ENCODE measurements at regions not wholly inside any gene's neighbourhood (a gene's known extent, or its start where the extent isn't known, plus 50 kb on each side); places are given as distances from the start of the nearest gene placed in this dataset.
A peak's percentile ranks its signal among the peaks of the same experiment; 100 is the strongest.

GRCh38 chr2:144240656-144241339, 279.1 kb downstream of the ZEB2 start:
- no peaks in the 10 kb centered on the region for H3K9me3 Mint-ChIP-seq (ENCODE audit: low read depth, unreplicated experiment)
- no peak overlapping the region for H3K4me3 Mint-ChIP-seq (ENCODE audit: low read depth, unreplicated experiment)
- TF ChIP-seq CTCF (IDR thresholded peaks at IDR 0.05; ENCODE audit: unreplicated experiment): no peak
- CTCF ChIA-PET: interaction anchor here (0.7 kb wide), 1 partner anchor 245 kb away, joined by 3 read pairs; no protein-coding TSS in a partner anchor
- intact Hi-C loops (cut with micrococcal nuclease; ENCODE audit: unreplicated experiment): no loop called here
- no peaks in the 10 kb centered on the region for H3K27me3 Mint-ChIP-seq (ENCODE audit: unreplicated experiment)
- peaks cover 15% of the 10 kb centered on the region for H3K4me1 Mint-ChIP-seq (ENCODE audit: low read depth, unreplicated experiment)
- BruUV-seq (replicated peaks): no TSS peak
- H3K27ac Mint-ChIP-seq (ENCODE audit: unreplicated experiment): peak overlapping the region; percentile 71
- no peaks in the 10 kb centered on the region for H3K36me3 Mint-ChIP-seq (ENCODE audit: insufficient read depth, unreplicated experiment)
- no peak for DNase-seq

GRCh38 chr2:144239726-144240125, 280.2 kb downstream of the ZEB2 start:
- CTCF ChIA-PET: interaction anchor here (0.6 kb wide), 1 partner anchor 90 kb away, joined by 4 read pairs; no protein-coding TSS in a partner anchor
- intact Hi-C loops (cut with micrococcal nuclease; ENCODE audit: unreplicated experiment): no loop called here
- Mint-ChIP-seq H3K4me3 (ENCODE audit: low read depth, unreplicated experiment) (no peak overlapping the region), H3K27me3 (ENCODE audit: unreplicated experiment) (no peaks in the 10 kb centered on the region), H3K4me1 (ENCODE audit: low read depth, unreplicated experiment) (peaks cover 15% of the 10 kb centered on the region), H3K9me3 (ENCODE audit: low read depth, unreplicated experiment) (no peaks in the 10 kb centered on the region), H3K36me3 (ENCODE audit: insufficient read depth, unreplicated experiment) (no peaks in the 10 kb centered on the region), H3K27ac (ENCODE audit: unreplicated experiment) (no peak overlapping the region)
- TF ChIP-seq CTCF (IDR thresholded peaks at IDR 0.05; ENCODE audit: unreplicated experiment): no peak
- no TSS peak for BruUV-seq (replicated peaks)
- no peak for DNase-seq

- Mint-ChIP-seq H3K27me3 (ENCODE audit: unreplicated experiment) (no peaks in the 10 kb centered on the region), H3K9me3 (ENCODE audit: low read depth, unreplicated experiment) (no peaks in the 10 kb centered on the region), H3K4me3 (ENCODE audit: low read depth, unreplicated experiment) (no peak overlapping the region), H3K27ac (ENCODE audit: unreplicated experiment) (no peak overlapping the region), H3K36me3 (ENCODE audit: insufficient read depth, unreplicated experiment) (no peaks in the 10 kb centered on the region), H3K4me1 (ENCODE audit: low read depth, unreplicated experiment) (peaks cover 15% of the 10 kb centered on the region)
- no peak for DNase-seq
- CTCF ChIA-PET: interaction anchor here (0.6 kb wide), 1 partner anchor 89 kb away, joined by 4 read pairs; no protein-coding TSS in a partner anchor
- intact Hi-C loops (cut with micrococcal nuclease; ENCODE audit: unreplicated experiment): no loop called here
- no peak for TF ChIP-seq CTCF (IDR thresholded peaks at IDR 0.05; ENCODE audit: unreplicated experiment)
- no TSS peak for BruUV-seq (replicated peaks)
These were observed 280.6 kb downstream of the ZEB2 start for GRCh38 chr2:144239306-144239705.

- no TSS peak for BruUV-seq (replicated peaks)
- intact Hi-C loops (cut with micrococcal nuclease; ENCODE audit: unreplicated experiment): no loop called here
- H3K27ac Mint-ChIP-seq (ENCODE audit: unreplicated experiment): no peak overlapping the region
- H3K27me3 Mint-ChIP-seq (ENCODE audit: unreplicated experiment): no peaks in the 10 kb centered on the region
- DNase-seq: no peak
- peaks cover 15% of the 10 kb centered on the region for H3K4me1 Mint-ChIP-seq (ENCODE audit: low read depth, unreplicated experiment)
- H3K36me3 Mint-ChIP-seq (ENCODE audit: insufficient read depth, unreplicated experiment): no peaks in the 10 kb centered on the region
- no peaks in the 10 kb centered on the region for H3K9me3 Mint-ChIP-seq (ENCODE audit: low read depth, unreplicated experiment)
- no peak for TF ChIP-seq CTCF (IDR thresholded peaks at IDR 0.05; ENCODE audit: unreplicated experiment)
- H3K4me3 Mint-ChIP-seq (ENCODE audit: low read depth, unreplicated experiment): no peak overlapping the region
- CTCF ChIA-PET: no interaction called here
These were observed 281.9 kb downstream of the ZEB2 start for GRCh38 chr2:144237830-144238627.
